PC-9 (cell line): ENCODE measurements at regions not wholly inside any gene's neighbourhood (a gene's known extent, or its start where the extent isn't known, plus 50 kb on each side); places are given as distances from the start of the nearest gene placed in this dataset.

Experiments
- BruUV-seq: library from RNA; stranded (reverse); fragments of 400-500 nt; replicated peaks from 2 replicates; lab custom pipeline; 2021; lab: Mats Ljungman, UMichigan
- CTCF ChIA-PET: fragments of 300-600 bp; sonication (Branson Sonifier 250); formaldehyde crosslinking; loops from one replicate; lab custom pipeline; 2022; ENCODE audit warnings: antibody characterized with exemption; lab: Charles Lee
- POLR2A ChIA-PET: fragments of 300-600 bp; sonication (Branson Sonifier 250); formaldehyde crosslinking; loops from one replicate; lab custom pipeline; 2022; ENCODE audit warnings: antibody characterized with exemption; ENCODE audit not compliant: unreplicated experiment; lab: Charles Lee
- DNase-seq, 2 experiments: peaks; one replicate each; pipeline versions ENCODE4 v3.0.0 to v3.0.0-alpha.2; 2015 to 2022; ENCODE audit warnings: mixed read lengths in 1 of 2
- H2AFZ ChIP-seq: fragments of 200-600 bp; sonication (generic); 2 replicates; pipeline ENCODE4 v1.8.1; 2017; ENCODE audit warnings: antibody characterized with exemption
- H3F3A ChIP-seq: fragments of 200-600 bp; sonication (generic); 2 replicates; pipeline ENCODE4 v1.8.1; 2017; ENCODE audit warnings: antibody characterized with exemption, mild to moderate bottlenecking, low read depth; ENCODE audit not compliant: insufficient read depth
- H3K27ac ChIP-seq: fragments of 200-600 bp; sonication (generic); 2 replicates; pipeline ENCODE4 v1.6.1; 2016; ENCODE audit warnings: mixed run types
- H3K27me3 ChIP-seq: fragments of 200-600 bp; sonication (generic); 2 replicates; pipeline ENCODE4 v1.6.1; 2016; ENCODE audit warnings: low read depth, mixed run types; ENCODE audit not compliant: insufficient read depth
- H3K36me3 ChIP-seq: fragments of 200-600 bp; sonication (generic); 2 replicates; pipeline ENCODE4 v1.6.1; 2016; ENCODE audit warnings: low read depth, mixed run types
- H3K4me1 ChIP-seq: fragments of 200-600 bp; sonication (generic); replicated peaks from 2 replicates; pipeline ENCODE4 v1.6.1; 2016; ENCODE audit warnings: mixed run types; ENCODE audit not compliant: insufficient read depth
- H3K4me2 ChIP-seq: fragments of 200-600 bp; sonication (generic); 2 replicates; pipeline ENCODE4 v1.6.1; 2017; ENCODE audit warnings: mixed run types
- H3K4me3 ChIP-seq: fragments of 200-600 bp; sonication (generic); 2 replicates; pipeline ENCODE4 v1.6.1; 2016; ENCODE audit warnings: mixed run types
- H3K79me2 ChIP-seq: fragments of 200-600 bp; sonication (generic); 2 replicates; pipeline ENCODE4 v1.6.1; 2017; ENCODE audit warnings: low read depth, mixed run types
- H3K9me2 ChIP-seq: fragments of 200-600 bp; sonication (generic); 2 replicates; pipeline ENCODE4 v1.8.1; 2017; ENCODE audit warnings: mild to moderate bottlenecking; ENCODE audit not compliant: insufficient read depth
- H3K9me3 ChIP-seq: fragments of 200-600 bp; sonication (generic); 2 replicates; pipeline ENCODE4 v1.8.1; 2016; ENCODE audit warnings: low read depth; ENCODE audit not compliant: insufficient read depth
- H4K20me1 ChIP-seq: fragments of 200-600 bp; sonication (generic); 2 replicates; pipeline ENCODE4 v1.8.1; 2017; ENCODE audit not compliant: insufficient read depth
- EZH2 ChIP-seq: fragments of 200-600 bp; sonication (generic); IDR thresholded peaks from 2 replicates; pipeline ENCODE4 v1.8.0; 2017; ENCODE audit warnings: antibody characterized with exemption, low read depth
- intact Hi-C: fragments of 100-400 bp; cut with micrococcal nuclease; formaldehyde crosslinking; loops from one replicate; pipeline ENCODE4 v1.10.0; 2022; ENCODE audit not compliant: unreplicated experiment
- TF ChIP-seq, protein P1 (sequence below): fragments of 200-600 bp; sonication (generic); conservative IDR thresholded peaks from 2 replicates; pipeline ENCODE4 v1.6.1; 2017; ENCODE audit warnings: mixed run types, antibody characterized with exemption, mild to moderate bottlenecking, moderate library complexity

DNA sequence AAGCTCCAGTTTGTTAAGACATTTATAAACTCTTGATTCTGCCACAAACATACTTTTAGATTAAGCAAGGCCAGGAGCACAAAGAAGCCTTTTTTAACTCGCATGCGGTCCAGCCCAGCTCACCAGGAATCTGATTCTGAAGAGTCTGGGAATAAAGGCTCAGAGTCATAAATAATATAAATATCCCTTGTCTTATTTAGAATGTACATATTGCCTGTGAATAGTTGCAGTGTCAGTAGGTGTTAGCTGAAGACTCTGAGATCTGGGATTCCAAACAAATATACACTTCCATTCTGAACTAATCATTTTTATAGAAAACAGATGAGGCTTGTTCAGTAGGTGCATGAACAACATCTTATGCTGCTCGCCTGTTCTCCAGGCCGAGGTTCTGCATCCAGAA lies 59.1 kb upstream of the ELAC2 start:
- no TSS peak for BruUV-seq
- Histone ChIP-seq H3F3A (no peaks in the 10 kb centered on the region), H3K27me3 (peaks cover 12% of the 10 kb centered on the region; the same call in 1 of the 2 replicates), H3K27ac (no peak overlapping the region), H3K4me3 (no peak overlapping the region), H3K9me3 (no peaks in the 10 kb centered on the region), H3K4me2 (no peak overlapping the region), H3K36me3 (no peaks in the 10 kb centered on the region), H3K9me2 (no peaks in the 10 kb centered on the region), H3K79me2 (no peaks in the 10 kb centered on the region), H4K20me1 (no peaks in the 10 kb centered on the region), H2AFZ (no peak overlapping the region), H3K4me1 (no peaks in the 10 kb centered on the region)
- intact Hi-C loops = no loop called here
- ChIA-PET POLR2A (no interaction called here), CTCF (no interaction called here)
- no peak for DNase-seq
- TF ChIP-seq, protein P1, sequence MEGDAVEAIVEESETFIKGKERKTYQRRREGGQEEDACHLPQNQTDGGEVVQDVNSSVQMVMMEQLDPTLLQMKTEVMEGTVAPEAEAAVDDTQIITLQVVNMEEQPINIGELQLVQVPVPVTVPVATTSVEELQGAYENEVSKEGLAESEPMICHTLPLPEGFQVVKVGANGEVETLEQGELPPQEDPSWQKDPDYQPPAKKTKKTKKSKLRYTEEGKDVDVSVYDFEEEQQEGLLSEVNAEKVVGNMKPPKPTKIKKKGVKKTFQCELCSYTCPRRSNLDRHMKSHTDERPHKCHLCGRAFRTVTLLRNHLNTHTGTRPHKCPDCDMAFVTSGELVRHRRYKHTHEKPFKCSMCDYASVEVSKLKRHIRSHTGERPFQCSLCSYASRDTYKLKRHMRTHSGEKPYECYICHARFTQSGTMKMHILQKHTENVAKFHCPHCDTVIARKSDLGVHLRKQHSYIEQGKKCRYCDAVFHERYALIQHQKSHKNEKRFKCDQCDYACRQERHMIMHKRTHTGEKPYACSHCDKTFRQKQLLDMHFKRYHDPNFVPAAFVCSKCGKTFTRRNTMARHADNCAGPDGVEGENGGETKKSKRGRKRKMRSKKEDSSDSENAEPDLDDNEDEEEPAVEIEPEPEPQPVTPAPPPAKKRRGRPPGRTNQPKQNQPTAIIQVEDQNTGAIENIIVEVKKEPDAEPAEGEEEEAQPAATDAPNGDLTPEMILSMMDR = no peak
- TF ChIP-seq EZH2 = no peak

DNA sequence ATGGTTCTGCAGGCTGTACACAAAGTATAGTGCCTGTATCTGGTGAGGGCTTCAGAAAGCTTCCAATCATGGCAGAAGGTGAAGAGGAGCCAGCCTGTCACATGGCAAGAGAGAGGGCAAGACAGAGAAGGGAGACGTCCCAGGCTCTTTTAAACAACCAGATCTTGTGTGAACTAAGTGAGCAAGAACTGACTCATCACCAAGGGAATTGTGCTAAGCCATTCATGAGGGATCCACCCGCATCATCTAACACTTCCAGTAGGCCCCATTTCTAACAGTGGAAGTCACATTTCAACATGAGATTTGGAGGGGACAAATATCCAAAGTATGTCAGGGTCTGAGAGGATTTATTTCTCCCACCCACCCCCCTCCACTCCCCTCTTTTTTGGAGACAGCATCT lies 56.2 kb upstream of the ELAC2 start:
- no peak overlapping the region for H3K27ac ChIP-seq
- ChIA-PET CTCF (interaction anchor here (0.6 kb wide), 1 partner anchor 14 kb away, joined by 7 read pairs; no protein-coding TSS in a partner anchor), POLR2A (no interaction called here)
- H4K20me1 ChIP-seq = no peaks in the 10 kb centered on the region
- no peaks in the 10 kb centered on the region for H3K36me3 ChIP-seq
- H3K9me3 ChIP-seq = no peaks in the 10 kb centered on the region
- intact Hi-C loops = no loop called here
- no peak overlapping the region for H2AFZ ChIP-seq
- DNase-seq = no peak
- TF ChIP-seq, protein P1 = no peak
- no peak for TF ChIP-seq EZH2
- no peaks in the 10 kb centered on the region for H3K79me2 ChIP-seq
- no TSS peak for BruUV-seq
- H3K9me2 ChIP-seq = no peaks in the 10 kb centered on the region
- peaks cover 17% of the 10 kb centered on the region; the same call in 1 of the 2 replicates for H3K27me3 ChIP-seq
- no peaks in the 10 kb centered on the region for H3F3A ChIP-seq
- H3K4me1 ChIP-seq = no peaks in the 10 kb centered on the region
- no peak overlapping the region for H3K4me3 ChIP-seq
- no peak overlapping the region for H3K4me2 ChIP-seq

DNA sequence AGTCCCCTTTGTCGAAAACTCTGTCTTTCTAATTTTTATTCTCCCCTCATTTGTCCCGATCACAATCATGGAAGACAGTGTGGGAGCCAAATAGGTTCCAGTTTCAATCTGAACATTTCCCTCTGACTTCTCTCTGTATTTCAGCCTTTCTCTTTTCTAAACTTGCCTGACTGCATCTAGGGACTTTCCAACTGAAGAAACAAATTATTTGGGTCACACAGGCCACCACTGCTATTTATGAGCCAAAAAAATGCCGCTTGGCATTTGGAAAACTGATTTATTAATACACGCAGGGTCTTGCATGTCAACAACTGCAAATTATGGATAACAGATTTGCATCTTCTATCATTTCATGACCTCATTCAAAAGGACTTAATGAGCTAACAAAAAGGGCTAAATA lies 55.2 kb upstream of the ELAC2 start:
- intact Hi-C loops = no loop called here
- TF ChIP-seq, protein P1 = no peak
- no peak for TF ChIP-seq EZH2
- DNase-seq = no peak
- BruUV-seq = no TSS peak
- Histone ChIP-seq H2AFZ (no peak overlapping the region), H3K27me3 (peaks cover 8% of the 10 kb centered on the region; the same call in 1 of the 2 replicates), H3K9me3 (no peaks in the 10 kb centered on the region), H3K4me2 (no peak overlapping the region), H3F3A (no peaks in the 10 kb centered on the region), H3K36me3 (no peaks in the 10 kb centered on the region), H3K9me2 (no peaks in the 10 kb centered on the region), H3K4me3 (no peak overlapping the region), H3K27ac (no peak overlapping the region), H3K4me1 (no peaks in the 10 kb centered on the region), H4K20me1 (no peaks in the 10 kb centered on the region), H3K79me2 (no peaks in the 10 kb centered on the region)
- CTCF ChIA-PET = no interaction called here
- POLR2A ChIA-PET = no interaction called here
